ENCODE measurements at regions not wholly inside any gene's neighbourhood (a gene's known extent, or its start where the extent isn't known, plus 50 kb on each side); places are given as distances from the start of the nearest gene placed in this dataset.

- TF ChIP-seq EZH2 (IDR thresholded peaks at IDR 0.05; ENCODE audit: borderline replicate concordance, insufficient read depth, low read length, poor library complexity, severe bottlenecking): no peak
- TF ChIP-seq CTCF (IDR thresholded peaks at IDR 0.05; ENCODE audit: poor library complexity, severe bottlenecking): no peak
- TF ChIP-seq EP300 (conservative IDR thresholded peaks at IDR 0.05; ENCODE audit: poor library complexity, severe bottlenecking): no peak
- TF ChIP-seq TAF1 (IDR thresholded peaks at IDR 0.05; ENCODE audit: low read depth): no peak
- no peak for TF ChIP-seq POLR2AphosphoS5 (IDR thresholded peaks at IDR 0.05)
- TF ChIP-seq RAD21 (conservative IDR thresholded peaks at IDR 0.05): no peak
- TF ChIP-seq MXI1 (conservative IDR thresholded peaks at IDR 0.05; ENCODE audit: poor library complexity, severe bottlenecking): no peak
- TF ChIP-seq SMC3 (conservative IDR thresholded peaks at IDR 0.05; ENCODE audit: poor library complexity): no peak
These were observed 206.0 kb downstream of the DIPK2A start for GRCh38 chr3:144177649-144178048.
